Heart right ventricle (tissue), 16 donors: ENCODE measurements at regions not wholly inside any gene's neighbourhood (a gene's known extent, or its start where the extent isn't known, plus 50 kb on each side); places are given as distances from the start of the nearest gene placed in this dataset.

Experiments used
- ATAC-seq, 8 donors: fragments of 200-7000 bp; cut with Tn5 transposase; one replicate each; pipeline ENCODE4 v1.9.1; 2020; ENCODE audit warnings: mild to moderate bottlenecking in 8 of 8, moderate library complexity in 8 of 8, moderate number of reproducible peaks in 1 of 8
- DNase-seq, 2 donors: peaks; one replicate each; pipeline ENCODE4 v3.0.0-alpha.2; 2020
- H3K27ac ChIP-seq, 10 donors: fragments of 200-600 bp; sonication (generic) in 2 of 10; one replicate each; pipeline versions ENCODE4 v1.5.0 to v1.8.0; 2020 to 2022; ENCODE audit warnings: mild to moderate bottlenecking in 3 of 10
- H3K27me3 ChIP-seq, 7 donors: fragments of 200-600 bp; one replicate each; pipeline ENCODE4 v1.8.0; 2021 to 2022; ENCODE audit warnings: mild to moderate bottlenecking in 2 of 7
- H3K36me3 ChIP-seq, 9 donors: fragments of 200-600 bp; sonication (generic) in 1 of 9; one replicate each; pipeline versions ENCODE4 v1.5.0 to v1.8.0; 2020 to 2022; ENCODE audit warnings: mild to moderate bottlenecking in 2 of 9
- H3K4me1 ChIP-seq, 9 donors: fragments of 200-600 bp; sonication (generic) in 1 of 9; one replicate each; pipeline versions ENCODE4 v1.5.0 to v1.8.0; 2020 to 2022; ENCODE audit warnings: mild to moderate bottlenecking in 4 of 9
- H3K4me3 ChIP-seq, 10 donors: fragments of 200-600 bp; sonication (generic) in 2 of 10; one replicate each; pipeline versions ENCODE4 v1.5.0 to v1.8.0; 2020 to 2022; ENCODE audit warnings: mild to moderate bottlenecking in 7 of 10, moderate library complexity in 2 of 10
- H3K9me3 ChIP-seq, 11 donors: fragments of 200-600 bp in 10 of 11; sonication (generic) in 2 of 11; one replicate each; pipeline versions ENCODE4 v1.5.0 to v1.8.0; 2013 to 2022; ENCODE audit warnings: mild to moderate bottlenecking in 2 of 11, control low read depth in 1 of 11, moderate library complexity in 1 of 11
- CTCF ChIP-seq, 9 donors: fragments of 200-600 bp; sonication (generic) in 2 of 9; IDR thresholded peaks; one replicate each; pipeline versions ENCODE4 v1.5.0 to v1.8.0; 2021 to 2022; ENCODE audit warnings: antibody characterized with exemption in 9 of 9, mild to moderate bottlenecking in 5 of 9, moderate library complexity in 1 of 9
- WGBS, 2 donors: extraction: QIAGEN DNeasy Blood & Tissue Kit; methylation state at CpG; one replicate each; pipeline ENCODE4 v1.1.7; 2013; ENCODE audit warnings: inconsistent platforms in 1 of 2; 5-methylcytosine and 5-hydroxymethylcytosine counted together
- intact Hi-C, 10 donors: fragments of 100-400 bp; cut with DNase I; formaldehyde crosslinking; loops; one replicate each; pipeline versions ENCODE4 v1.11.1 to v1.14.2; 2022
- donor health status: Arrhythmogenic right ventricular cardiomyopathy.
- donor health status: ischemic (EF 13 %, LVEDD 7.1; RV severe dilation, severe dysfunction).
- donor health status: healthy with polysubstance abuse.
- donor health status: DM: no; HTN: yes; CAD: no.
- donor health status: DM: no; HTN: no; CAD: no.
- donor health status: ischemic (EF 25% LVEDD 6.9; RV normal size, moderate dysfunction).
- donor health status: ischemic (EF 25% LVEDD 5.7; RV mildly dilated, moderate dysfunction).
- donor health status: healthy.
- donor health status: DM: yes; HTN: yes; CAD: no.
- donor health status: Ischemic cardiomyopathy.
- donor health status: ischemic (EF 35%, LVEDD 5.7; RV mildly dilated, moderate dysfunction).
- donor health status: nonischemic (EF 11% LVEDD 7.7; RV severe dilation, severe dysfunction).
- donor health status: DM: yes; HTN: yes; CAD: no.
- donor health status: PGD.
- donor health status: ischemic (EF 29% LVEDD 5.4; RV normal size, mild dysfunction).
- donor health status: nonischemic (EF 23%, LVEDD 6.1; RV moderate dilation, normal function).

GRCh38 chr11:109229682-109230081 is 192.3 kb upstream of the C11orf87 start:
- no peak for ATAC-seq
- WGBS, 2 donors = 81 to 93% methylated on average over 2 of the region's 2 CpGs
- no peak overlapping the region for H3K27ac ChIP-seq
- H3K4me1 ChIP-seq = no peaks in the 10 kb centered on the region
- H3K27me3 ChIP-seq = no peaks in the 10 kb centered on the region
- no peak for DNase-seq
- TF ChIP-seq CTCF (IDR thresholded peaks at IDR 0.05) = no peak
- no peak overlapping the region for H3K4me3 ChIP-seq
- H3K36me3 ChIP-seq = no peaks in the 10 kb centered on the region
- intact Hi-C loops = no loop called here
- peaks cover 0 to 11% (median 0%) of the 10 kb centered on the region in 11 donors for H3K9me3 ChIP-seq

- Histone ChIP-seq H3K36me3 (no peaks in the 10 kb centered on the region), H3K9me3 (peaks cover 0 to 8% (median 0%) of the 10 kb centered on the region in 11 donors), H3K4me3 (no peak overlapping the region), H3K27me3 (no peaks in the 10 kb centered on the region), H3K27ac (no peak overlapping the region), H3K4me1 (no peaks in the 10 kb centered on the region)
- DNase-seq (no peak), ATAC-seq (no peak)
- TF ChIP-seq CTCF (IDR thresholded peaks at IDR 0.05) = no peak
- WGBS, 2 donors = 75 to 80% methylated on average over 2 of the region's 2 CpGs
- intact Hi-C loops = no loop called here
Observed at GRCh38 chr11:109236188-109236587, 185.8 kb upstream of the C11orf87 start.

GRCh38 chr11:109236696-109237095 is 185.3 kb upstream of the C11orf87 start:
- Histone ChIP-seq H3K9me3 (peaks cover 0 to 8% (median 0%) of the 10 kb centered on the region in 11 donors), H3K36me3 (no peaks in the 10 kb centered on the region), H3K4me1 (no peaks in the 10 kb centered on the region), H3K27ac (no peak overlapping the region), H3K4me3 (no peak overlapping the region), H3K27me3 (no peaks in the 10 kb centered on the region)
- intact Hi-C loops = no loop called here
- WGBS, 2 donors = 27 to 47% methylated on average over 1 of the region's 1 CpG
- ATAC-seq (no peak), DNase-seq (no peak)
- TF ChIP-seq CTCF (IDR thresholded peaks at IDR 0.05) = no peak

- H3K27ac ChIP-seq = no peak overlapping the region
- peaks cover 0 to 8% (median 0%) of the 10 kb centered on the region in 11 donors for H3K9me3 ChIP-seq
- intact Hi-C loops = no loop called here
- ATAC-seq = no peak
- DNase-seq = no peak
- no peaks in the 10 kb centered on the region for H3K36me3 ChIP-seq
- H3K4me1 ChIP-seq = no peaks in the 10 kb centered on the region
- no peak for TF ChIP-seq CTCF (IDR thresholded peaks at IDR 0.05)
- H3K4me3 ChIP-seq = no peak overlapping the region
- no peaks in the 10 kb centered on the region for H3K27me3 ChIP-seq
Observed at GRCh38 chr11:109237636-109238035, 184.4 kb upstream of the C11orf87 start.
